ENCODE measurements at regions not wholly inside any gene's neighbourhood (a gene's known extent, or its start where the extent isn't known, plus 50 kb on each side); places are given as distances from the start of the nearest gene placed in this dataset.

GRCh38 chr5:23963449-23963848 lies 456.0 kb downstream of the PRDM9 start:
- Histone ChIP-seq H3K4me2 (no peak overlapping the region), H3K9me3 (ENCODE audit: insufficient read depth, low read depth) (no peaks in the 10 kb centered on the region), H3K36me3 (ENCODE audit: low read depth) (no peaks in the 10 kb centered on the region), H3K79me2 (ENCODE audit: low read depth) (no peaks in the 10 kb centered on the region), H3K27ac (no peak overlapping the region), H3K4me3 (no peak overlapping the region), H4K20me1 (ENCODE audit: insufficient read depth) (no peaks in the 10 kb centered on the region), H3K4me1 (replicated peaks; ENCODE audit: insufficient read depth) (no peaks in the 10 kb centered on the region), H3K9me2 (ENCODE audit: insufficient read depth) (no peaks in the 10 kb centered on the region), H3F3A (ENCODE audit: insufficient read depth, low read depth) (no peaks in the 10 kb centered on the region), H2AFZ (no peak overlapping the region), H3K27me3 (ENCODE audit: insufficient read depth, low read depth) (no peaks in the 10 kb centered on the region)
- no peak for DNase-seq
- TF ChIP-seq EZH2 (IDR thresholded peaks at IDR 0.05; ENCODE audit: low read depth) (no peak), CTCF (conservative IDR thresholded peaks at IDR 0.05) (no peak)
- ChIA-PET POLR2A (ENCODE audit: unreplicated experiment) (no interaction called here), CTCF (no interaction called here)
- no TSS peak for BruUV-seq (replicated peaks)
- intact Hi-C loops (cut with micrococcal nuclease; ENCODE audit: unreplicated experiment): no loop called here

GRCh38 chr5:23977365-23977764 lies 470.0 kb downstream of the PRDM9 start:
- Histone ChIP-seq H3K79me2 (ENCODE audit: low read depth) (no peaks in the 10 kb centered on the region), H3K9me2 (ENCODE audit: insufficient read depth) (no peaks in the 10 kb centered on the region), H3K27ac (no peak overlapping the region), H4K20me1 (ENCODE audit: insufficient read depth) (no peaks in the 10 kb centered on the region), H3K4me2 (no peak overlapping the region), H2AFZ (no peak overlapping the region), H3K4me3 (no peak overlapping the region), H3F3A (ENCODE audit: insufficient read depth, low read depth) (no peaks in the 10 kb centered on the region), H3K9me3 (ENCODE audit: insufficient read depth, low read depth) (no peaks in the 10 kb centered on the region; the same call in 1 of the 2 replicates), H3K36me3 (ENCODE audit: low read depth) (no peaks in the 10 kb centered on the region), H3K27me3 (ENCODE audit: insufficient read depth, low read depth) (no peaks in the 10 kb centered on the region), H3K4me1 (replicated peaks; ENCODE audit: insufficient read depth) (no peaks in the 10 kb centered on the region)
- TF ChIP-seq CTCF (conservative IDR thresholded peaks at IDR 0.05) (no peak), EZH2 (IDR thresholded peaks at IDR 0.05; ENCODE audit: low read depth) (no peak)
- DNase-seq: no peak
- intact Hi-C loops (cut with micrococcal nuclease; ENCODE audit: unreplicated experiment): no loop called here
- BruUV-seq (replicated peaks): no TSS peak
- POLR2A ChIA-PET (ENCODE audit: unreplicated experiment): no interaction called here
- CTCF ChIA-PET: no interaction called here

- BruUV-seq (replicated peaks): no TSS peak
- Histone ChIP-seq H3K79me2 (ENCODE audit: low read depth) (no peaks in the 10 kb centered on the region), H3K27ac (no peak overlapping the region), H3K27me3 (ENCODE audit: insufficient read depth, low read depth) (no peaks in the 10 kb centered on the region), H3K4me3 (no peak overlapping the region), H4K20me1 (ENCODE audit: insufficient read depth) (no peaks in the 10 kb centered on the region), H3K36me3 (ENCODE audit: low read depth) (no peaks in the 10 kb centered on the region), H3K4me2 (no peak overlapping the region), H3F3A (ENCODE audit: insufficient read depth, low read depth) (no peaks in the 10 kb centered on the region), H3K9me2 (ENCODE audit: insufficient read depth) (no peaks in the 10 kb centered on the region), H3K9me3 (ENCODE audit: insufficient read depth, low read depth) (no peaks in the 10 kb centered on the region; the same call in 1 of the 2 replicates), H3K4me1 (replicated peaks; ENCODE audit: insufficient read depth) (no peaks in the 10 kb centered on the region), H2AFZ (no peak overlapping the region)
- intact Hi-C loops (cut with micrococcal nuclease; ENCODE audit: unreplicated experiment): loop anchor here (1.0 kb wide), 1 partner anchor 132 kb away; no protein-coding TSS in a partner anchor
- DNase-seq: peak in 1 of 2 experiments; percentile 23
- TF ChIP-seq CTCF (conservative IDR thresholded peaks at IDR 0.05): peak; percentile 66
- TF ChIP-seq EZH2 (IDR thresholded peaks at IDR 0.05; ENCODE audit: low read depth): no peak
- ChIA-PET CTCF (no interaction called here), POLR2A (ENCODE audit: unreplicated experiment) (no interaction called here)
These were observed 470.6 kb downstream of the PRDM9 start for GRCh38 chr5:23977997-23978396.

All from PC-9 (cell line).